HG03575 (cell line): ENCODE measurements at regions not wholly inside any gene's neighbourhood (a gene's known extent, or its start where the extent isn't known, plus 50 kb on each side); places are given as distances from the start of the nearest gene placed in this dataset.

Experiments used
- ATAC-seq: cut with Tn5 transposase; IDR thresholded peaks from one replicate; pipeline ENCODE4 v1.9.1; 2021; ENCODE audit not compliant: unreplicated experiment, insufficient number of reproducible peaks, low FRiP score; ENCODE audit errors: extremely low read depth

DNA sequence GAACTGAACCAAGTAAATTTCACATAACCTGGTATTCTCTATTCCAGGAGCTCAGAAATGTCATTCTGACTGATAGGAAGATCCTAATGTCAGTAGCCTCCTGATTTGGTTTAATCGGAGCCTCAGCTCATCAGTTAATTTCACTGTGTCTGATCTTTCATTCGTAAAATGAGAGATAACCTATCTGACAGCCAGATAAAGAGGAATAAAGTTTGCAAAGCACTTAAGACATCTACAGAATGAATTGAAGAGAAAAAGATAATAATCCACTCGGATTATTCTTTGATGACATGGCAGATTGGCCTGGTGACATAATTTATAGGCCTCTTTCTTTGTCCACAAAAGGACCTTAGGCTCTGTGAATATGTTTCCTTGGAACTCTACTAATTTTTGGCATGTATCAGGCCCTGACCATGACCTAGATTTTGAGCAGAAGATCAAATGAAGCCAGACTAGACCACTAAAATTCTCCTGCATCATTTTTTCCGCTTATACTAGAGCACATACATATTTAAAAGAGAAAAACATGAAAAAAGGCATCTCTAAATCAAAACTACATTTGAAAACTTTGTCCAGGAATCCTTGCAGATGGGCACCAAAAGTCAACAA, 312.4 kb downstream of the MTX2 start:
- no peak for ATAC-seq

DNA sequence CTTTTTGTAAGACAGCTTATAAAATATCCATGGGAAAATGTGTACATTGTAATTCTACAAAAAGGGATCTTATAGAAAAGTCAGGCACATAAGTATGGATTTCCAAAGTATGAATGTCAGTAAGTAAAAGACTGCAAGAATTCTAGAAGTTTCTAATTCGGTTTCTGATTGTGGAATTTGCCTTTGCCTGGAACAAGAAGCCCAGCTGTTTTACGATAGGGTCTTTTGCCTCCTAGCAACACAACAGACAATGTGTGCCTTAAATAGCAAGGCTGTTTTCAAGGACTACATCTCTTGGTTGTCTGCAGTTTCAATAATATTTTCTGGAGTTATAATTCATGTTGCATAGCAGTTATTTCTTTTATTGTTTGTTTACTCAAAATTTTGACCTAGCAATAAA, 312.9 kb downstream of the MTX2 start:
- ATAC-seq = no peak

DNA sequence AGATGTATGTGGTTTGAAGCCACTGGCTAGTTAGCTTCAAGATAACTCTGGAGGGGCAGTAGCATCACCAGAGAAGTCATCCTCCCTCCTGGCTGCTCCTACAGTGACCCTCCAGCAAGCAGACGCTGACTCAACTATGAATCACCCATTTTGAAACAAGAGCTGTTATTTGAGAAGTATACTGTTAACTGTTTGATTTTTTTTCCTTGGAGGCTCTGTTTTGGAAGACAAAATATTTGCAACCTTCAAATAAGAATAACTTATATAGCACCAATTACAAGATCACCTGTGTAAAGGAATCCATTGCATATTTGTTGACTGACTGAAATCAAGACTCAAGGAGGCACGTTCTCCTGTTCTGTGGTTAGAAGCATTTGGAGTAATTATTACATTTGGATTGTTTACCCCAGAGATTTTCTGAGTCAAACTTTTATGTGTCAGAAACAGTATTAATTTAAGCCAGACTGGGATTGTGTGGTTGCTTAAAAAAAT, 313.8 kb downstream of the MTX2 start:
- no peak for ATAC-seq

DNA sequence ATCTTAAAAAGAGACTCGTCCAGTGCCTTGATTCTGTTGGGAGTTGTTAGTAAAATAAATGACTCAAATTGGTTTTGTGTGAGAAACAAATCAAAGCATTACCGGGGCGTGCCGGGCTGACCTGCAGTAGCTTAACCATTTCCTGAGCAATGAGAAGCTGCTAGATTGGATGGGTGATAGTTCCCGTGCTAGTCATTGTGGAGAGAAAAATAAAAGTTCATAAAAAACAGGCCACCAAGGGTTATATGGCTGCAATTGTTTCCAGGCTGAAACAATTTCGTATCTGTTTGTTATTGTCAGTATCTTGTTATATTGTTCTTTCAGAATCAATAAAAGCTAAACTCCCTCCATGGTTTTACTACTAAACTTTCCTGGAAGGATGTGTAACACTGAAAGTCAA, 314.4 kb downstream of the MTX2 start:
- ATAC-seq = no peak

DNA sequence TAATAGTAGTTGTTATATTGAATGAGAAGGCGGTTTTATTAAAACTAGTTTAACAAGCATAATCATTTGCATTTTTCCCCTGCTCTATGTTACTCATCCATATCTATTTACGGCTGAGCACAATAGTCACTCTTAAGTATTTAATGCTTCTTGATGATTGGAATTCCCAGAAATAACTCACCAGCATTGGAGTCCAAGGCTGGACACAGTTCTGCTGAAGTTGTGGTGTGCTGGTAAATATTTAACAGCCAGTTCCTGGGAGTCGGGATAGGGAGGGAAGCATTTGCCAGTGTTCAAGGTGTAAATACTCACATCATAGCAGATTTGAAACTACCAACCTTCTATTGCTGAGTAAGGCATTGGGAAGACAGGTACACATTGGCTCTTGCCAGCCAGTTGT, 315.1 kb downstream of the MTX2 start:
- ATAC-seq = no peak

DNA sequence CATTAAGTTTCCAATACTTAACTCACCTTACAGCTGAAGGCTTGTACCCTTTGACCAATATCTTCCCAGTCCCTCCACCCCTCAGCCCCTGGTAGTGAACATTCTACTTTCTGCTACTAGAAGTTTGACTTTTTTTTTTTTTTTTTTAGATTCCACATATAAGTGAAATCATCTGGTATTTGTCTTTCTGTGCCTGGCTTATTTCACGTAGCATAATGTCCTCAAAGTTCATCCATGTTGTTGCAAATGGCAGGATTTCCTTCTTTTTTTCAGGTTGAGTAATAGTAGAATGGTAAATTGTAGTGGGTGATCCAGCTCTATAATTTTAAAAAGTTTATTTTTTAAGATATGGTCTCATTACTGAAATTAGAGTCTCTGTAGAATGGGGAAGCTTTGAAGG, 316.0 kb downstream of the MTX2 start:
- no peak for ATAC-seq

DNA sequence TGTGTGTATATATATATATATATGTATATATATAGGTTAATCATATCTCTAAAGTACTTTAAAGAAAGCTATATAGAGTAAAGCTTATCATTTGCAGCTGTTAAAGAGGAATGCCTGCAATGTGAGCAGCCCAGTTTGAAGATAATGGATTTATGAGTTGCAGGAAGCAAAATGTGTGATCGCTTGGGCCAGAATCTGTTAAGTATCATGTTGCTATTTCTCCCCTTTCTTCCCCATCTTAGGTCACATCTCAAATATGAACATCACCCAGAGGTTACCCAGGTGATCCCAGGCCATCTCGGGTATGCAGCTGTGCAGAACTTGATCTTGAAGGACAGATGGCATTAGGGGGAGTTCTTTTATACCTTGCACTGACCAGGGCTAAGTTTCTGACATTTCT, 316.5 kb downstream of the MTX2 start:
- ATAC-seq = no peak

DNA sequence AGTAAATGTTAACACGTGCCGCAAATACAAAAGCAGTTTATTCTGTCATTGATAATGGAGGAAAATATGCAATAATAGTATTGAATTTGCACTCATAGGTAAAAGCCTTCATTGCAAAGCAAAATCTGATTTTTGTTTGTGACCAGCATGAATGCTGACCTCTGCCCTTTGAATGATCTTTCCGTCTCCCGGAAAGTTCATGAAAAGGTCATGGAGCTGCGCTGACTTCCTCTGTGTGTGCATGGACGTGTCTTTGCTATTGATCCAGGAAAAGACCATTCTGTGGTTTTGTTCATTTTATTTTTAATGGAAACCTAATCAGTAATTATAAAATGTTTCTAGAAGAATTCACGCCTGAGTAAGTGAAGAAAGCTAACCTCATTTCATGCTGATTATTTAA, 320.0 kb downstream of the MTX2 start:
- ATAC-seq = no peak

DNA sequence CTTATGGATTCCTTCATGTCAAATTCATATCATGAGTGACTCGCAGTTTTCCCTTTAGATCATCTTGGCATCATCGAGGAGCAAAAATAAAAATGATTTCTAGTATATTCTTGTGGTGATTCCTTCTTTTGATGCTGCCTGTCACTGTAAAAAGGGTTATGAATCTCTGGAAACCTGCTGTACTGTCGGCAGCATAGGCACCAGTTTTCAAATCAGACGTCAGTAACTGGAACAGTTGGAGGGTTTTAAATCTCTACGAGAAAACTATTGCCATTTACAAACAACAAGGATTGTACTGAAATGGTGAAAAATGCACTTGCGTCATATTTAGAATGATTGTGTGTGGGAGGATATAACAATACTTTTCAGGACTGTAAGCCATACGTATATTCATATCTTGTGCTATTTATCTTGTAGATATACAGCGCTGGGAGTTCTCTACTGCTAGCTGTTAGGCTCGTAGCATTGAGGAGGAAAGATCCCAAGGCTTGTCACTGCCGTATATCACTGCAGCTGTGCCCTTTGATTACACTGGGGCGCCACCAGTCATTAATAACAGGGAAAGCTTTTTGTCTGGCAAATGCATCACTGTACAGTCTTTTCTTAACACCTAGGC, 320.7 kb downstream of the MTX2 start:
- no peak for ATAC-seq

DNA sequence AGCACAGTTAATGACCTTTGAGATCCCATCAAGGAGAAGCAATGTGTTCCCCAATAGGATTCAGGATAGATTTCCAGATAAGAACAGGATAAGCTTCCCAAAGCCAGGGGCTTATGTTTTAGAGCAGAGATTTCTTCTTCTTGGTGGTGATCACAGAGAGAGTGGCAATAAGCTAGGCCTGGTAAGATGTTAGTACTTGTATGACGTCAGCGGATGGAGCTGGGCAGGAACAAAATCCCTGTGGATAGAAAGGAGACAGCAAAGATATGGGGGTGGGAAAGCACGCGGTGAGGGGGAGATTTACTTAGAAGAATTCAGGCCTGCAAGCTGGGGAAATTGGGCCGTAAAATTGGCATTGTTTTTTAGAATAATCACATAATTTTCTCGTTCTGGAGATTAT, 323.0 kb downstream of the MTX2 start:
- no peak for ATAC-seq

DNA sequence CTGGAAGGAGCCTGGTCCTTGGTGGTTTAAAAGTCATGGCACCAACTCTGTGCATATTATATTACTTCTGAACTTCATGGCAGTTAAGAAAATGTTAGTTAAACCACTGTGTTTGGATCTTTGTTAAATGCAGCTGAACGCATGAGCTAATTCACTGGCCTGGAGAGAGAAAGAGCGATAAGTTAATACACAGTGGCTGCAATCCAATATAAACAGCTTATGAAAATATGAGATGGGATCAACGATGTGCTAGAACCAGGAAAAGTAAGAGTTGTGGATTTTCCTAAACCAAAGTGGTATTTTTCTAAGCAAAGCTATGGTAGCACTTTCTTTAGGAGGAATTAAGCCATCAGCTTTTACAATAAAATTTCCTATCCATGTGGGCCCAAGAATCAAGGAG, 326.7 kb downstream of the MTX2 start:
- no peak for ATAC-seq

DNA sequence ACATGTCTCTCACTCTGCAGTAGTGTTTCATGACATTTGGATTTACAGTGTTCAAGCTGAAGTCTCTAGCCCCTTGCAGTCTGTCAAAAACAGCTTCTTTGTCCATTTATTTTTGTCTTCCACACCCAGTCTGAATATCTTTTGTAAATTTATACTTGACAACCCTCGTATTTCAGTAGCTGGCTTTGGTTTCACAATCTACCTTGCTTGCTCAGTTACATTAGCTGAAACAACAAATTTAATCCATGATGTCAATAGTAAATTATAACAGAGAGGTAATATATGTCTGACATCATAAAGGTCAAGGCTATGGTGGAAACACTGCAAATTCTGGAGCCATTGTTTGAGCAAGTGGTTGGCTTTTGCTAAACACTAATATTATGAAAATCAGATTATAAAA, 328.7 kb downstream of the MTX2 start:
- no peak for ATAC-seq

DNA sequence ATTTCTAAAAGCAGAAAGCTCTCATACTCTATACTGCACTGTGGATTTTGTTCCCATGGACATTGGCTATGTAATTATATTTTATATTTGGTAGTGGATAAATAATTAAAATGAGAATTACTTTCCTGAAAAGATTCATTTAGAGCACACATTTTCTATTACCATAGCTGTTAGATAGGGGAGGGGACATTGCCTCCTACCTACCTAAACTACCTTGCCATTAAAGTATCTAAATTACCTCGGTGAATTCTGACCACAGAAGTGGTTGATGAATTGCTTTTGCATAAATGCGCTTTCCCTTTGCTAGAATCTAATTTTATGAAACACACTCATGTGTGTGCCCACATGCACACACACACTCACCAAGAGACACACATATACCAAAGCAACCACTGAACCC, 329.1 kb downstream of the MTX2 start:
- ATAC-seq = no peak

DNA sequence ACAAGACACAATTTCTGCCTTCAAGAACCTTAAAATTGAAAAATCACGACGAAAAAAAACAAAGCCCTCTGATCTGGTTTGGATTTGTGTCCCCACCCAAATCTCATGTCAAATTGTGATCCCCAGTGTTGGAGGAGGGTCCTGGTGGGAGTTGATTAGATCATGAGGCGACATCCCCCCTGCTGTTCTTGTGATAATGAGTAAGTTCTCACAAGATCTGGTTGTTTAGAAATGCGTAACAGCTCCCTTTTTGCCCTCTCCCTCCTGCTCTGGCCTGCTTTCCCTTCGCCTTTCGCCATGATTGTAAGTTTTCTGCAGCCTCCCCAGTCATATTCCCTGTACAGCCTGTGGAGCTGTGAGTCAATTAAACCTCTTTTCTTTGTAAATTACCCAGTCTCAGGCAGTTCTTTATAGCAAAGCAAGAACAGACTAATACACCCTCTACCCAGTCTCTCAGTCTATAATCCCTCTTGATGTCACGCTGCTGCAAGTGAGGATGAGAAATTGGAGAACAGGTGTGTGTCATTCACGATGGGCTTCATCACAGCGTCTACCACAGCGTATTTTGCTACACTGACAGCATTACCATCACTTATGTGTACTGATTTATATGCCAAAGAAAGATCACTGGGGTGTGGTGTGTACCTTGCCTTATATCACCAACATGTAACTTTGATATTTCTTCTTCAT, 330.7 kb downstream of the MTX2 start:
- no peak for ATAC-seq

DNA sequence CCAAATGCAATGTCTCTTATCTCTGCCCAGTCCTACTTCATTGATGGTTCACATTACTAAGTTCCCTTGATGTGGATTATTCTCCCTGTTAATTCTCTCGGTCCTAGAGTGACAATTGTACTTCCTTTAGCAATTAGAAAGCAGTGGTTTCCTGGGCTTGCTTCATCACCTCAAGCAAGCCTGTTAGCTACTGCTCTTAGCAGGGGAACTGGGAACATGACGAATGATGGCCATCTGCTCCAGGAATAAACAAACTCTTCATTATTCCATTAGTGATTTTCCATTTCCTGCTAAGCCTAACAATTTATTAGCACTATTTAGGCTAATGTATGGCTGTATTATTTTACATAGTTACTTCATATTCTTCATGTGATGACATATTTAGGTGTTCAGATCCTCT, 331.8 kb downstream of the MTX2 start:
- no peak for ATAC-seq

DNA sequence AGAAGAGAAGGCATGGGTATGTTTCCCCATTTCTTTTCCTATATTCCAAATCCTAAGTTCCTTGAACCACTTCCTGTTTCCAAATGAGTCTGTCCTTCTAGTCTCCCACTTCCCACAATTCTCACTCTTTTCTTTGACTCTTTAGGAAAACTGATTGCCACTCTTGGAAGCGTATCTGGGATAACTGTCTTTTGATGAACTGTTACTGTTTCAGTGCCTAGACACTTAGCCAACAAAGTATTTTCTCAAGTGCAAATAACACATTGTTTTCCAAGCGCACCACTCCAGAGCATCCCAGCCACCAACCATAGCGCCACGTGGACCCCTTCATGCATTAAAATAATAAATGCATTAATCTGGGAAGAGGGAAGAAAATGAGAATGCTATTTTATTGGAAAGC, 342.8 kb downstream of the MTX2 start:
- no peak for ATAC-seq

DNA sequence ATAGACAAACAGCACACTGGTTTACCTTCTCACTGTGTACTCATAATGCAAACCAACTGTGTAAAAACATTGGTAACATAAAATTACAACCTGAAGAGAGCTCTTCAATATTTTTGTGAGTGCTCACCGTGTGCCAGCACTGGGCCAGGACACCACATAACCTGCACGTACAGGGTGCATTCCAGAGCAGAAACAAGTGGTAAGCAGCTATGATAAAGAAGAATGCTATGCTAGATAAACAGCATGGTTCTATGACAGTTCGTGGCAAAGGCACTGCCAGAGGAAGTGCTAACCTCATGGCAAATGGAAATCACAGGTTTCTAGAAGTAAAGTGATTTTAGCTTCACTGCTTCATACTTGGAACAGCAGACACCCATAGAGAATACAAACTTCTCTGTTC, 343.5 kb downstream of the MTX2 start:
- no peak for ATAC-seq

DNA sequence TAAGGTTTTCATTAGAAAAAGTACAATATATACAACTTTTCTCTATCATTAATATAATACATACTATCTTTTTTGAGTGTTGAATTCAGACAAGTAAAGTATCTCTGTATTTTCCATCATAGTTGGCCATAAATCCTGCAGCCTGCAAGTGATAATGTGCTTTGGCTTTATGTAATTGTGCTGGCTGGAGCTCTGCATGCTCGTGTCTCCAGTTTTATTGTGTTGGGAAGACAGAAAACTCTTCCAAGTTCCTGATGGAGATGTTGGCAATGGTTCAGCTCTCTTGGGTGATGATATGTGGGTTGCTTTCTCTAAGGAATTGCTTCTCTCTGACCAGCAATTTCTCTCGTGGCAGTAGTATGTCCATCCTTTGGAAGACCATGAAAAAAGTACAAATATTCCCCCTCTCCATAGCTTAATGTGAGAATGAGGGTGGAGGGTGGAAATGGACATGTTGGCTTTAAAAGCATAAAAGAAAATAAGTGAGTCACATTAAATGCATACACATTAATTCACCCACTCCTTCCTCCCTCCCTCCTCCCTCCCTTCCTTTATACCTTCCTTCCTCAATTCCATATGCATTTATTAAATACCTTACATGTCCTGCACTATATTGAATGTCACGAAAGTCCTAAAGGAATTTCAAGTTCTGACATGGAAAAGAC, 344.2 kb downstream of the MTX2 start:
- ATAC-seq = no peak

DNA sequence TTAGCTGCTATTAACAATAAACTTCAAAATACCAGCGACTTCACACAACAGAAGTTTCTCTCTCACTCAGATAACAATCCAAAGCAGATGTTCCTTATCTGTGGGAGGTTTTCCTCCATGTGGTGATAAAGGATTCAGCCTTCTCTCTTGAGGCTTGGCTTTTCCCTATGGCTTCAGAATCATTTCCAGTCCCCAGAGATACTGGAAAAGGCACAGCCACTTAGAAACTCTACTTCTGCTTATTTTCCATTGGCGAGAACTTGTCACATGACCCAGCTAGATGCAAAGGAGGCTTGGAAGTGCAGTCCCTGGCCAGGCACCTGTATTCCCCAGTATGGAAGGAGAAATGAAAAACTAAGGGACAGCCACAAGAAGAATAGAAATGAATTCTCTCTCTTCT, 344.8 kb downstream of the MTX2 start:
- ATAC-seq = no peak

DNA sequence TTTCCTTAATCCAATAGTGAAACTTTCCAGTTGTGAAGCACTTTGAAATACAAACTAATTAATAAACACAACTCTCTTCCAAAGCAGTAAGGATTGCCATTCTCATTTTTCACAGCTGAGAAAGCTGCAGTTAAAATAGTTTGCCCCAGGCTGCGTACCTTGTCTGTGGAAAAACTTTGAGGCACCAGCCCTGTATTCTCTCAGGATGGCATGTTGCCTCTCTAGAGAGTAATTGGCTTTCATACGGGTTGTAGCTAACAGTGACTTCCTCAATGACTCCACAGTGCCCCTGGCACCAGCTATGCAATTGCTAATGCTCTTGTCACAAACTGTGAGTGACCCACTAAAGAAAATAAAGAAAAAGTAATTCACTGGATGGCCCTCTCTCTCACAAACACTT, 345.7 kb downstream of the MTX2 start:
- no peak for ATAC-seq
